ENCODE measurements at regions not wholly inside any gene's neighbourhood (a gene's known extent, or its start where the extent isn't known, plus 50 kb on each side); places are given as distances from the start of the nearest gene placed in this dataset.

- no peak for TF ChIP-seq CTCF (IDR thresholded peaks at IDR 0.05; ENCODE audit: low read depth, low read length, poor library complexity, severe bottlenecking)
- no peak for TF ChIP-seq EZH2phosphoT487 (IDR thresholded peaks at IDR 0.05; ENCODE audit: borderline replicate concordance, low read length)
These were observed 133.0 kb downstream of the BRD1 start for GRCh38 chr22:49694462-49695260.
